ENCODE measurements at regions not wholly inside any gene's neighbourhood (a gene's known extent, or its start where the extent isn't known, plus 50 kb on each side); places are given as distances from the start of the nearest gene placed in this dataset.

DNA sequence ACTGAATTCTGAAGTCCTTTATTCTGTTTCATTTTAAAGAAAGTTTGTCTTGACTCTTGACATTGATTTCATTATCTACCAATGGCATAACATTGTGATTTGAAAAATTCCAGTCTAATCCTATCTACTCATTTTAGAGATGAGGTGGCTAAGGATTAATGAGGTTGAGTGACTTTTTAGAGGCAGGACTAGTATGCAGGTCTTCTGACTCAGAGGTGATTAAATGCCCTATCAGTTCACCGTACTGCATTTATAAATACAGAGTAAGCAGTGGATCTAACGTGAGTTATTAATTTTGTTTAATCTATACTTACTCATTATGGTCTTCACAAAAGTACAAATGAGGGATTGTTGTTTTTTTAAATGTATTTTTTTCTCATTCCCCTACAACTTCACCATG lies 277.6 kb downstream of the PTBP2 start:
- DNase-seq, result no peak

DNA sequence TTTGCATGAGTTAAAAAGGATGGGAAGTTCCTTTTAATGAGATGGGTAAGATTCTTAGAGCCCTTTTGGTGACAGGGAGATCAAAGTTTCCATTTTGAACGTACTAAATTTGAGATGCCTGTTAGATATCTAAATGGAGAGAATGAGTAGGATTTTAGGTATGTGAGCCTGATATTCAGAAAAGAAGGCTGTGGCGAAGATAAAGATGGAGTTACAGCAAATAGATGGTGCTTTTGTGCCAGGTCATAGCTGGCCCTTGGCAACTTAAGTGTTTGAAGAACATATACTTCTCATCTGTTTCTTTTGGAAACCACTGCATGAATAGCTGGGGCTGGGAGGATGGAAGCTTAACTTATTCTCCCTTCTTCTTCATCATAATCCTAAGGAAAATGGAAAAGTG lies 282.5 kb downstream of the PTBP2 start:
- no peak for DNase-seq

DNA sequence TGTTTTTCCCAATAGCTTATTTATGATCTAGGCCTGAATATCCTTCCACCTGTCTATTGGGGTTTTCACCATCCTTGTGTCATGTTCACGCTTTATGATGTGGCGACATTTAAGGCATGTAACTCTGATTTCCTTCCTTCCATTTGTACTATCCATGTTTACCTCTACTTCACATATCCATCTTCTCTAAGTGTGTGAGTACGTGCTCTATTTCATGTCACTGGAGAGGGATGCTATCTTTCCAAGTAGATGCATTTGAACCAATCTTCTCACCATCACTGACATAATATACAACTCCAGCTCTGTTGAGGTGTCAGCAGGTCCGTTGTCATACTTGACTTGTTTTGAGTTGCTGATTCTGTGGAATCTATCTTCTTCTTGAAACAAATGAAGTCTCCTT lies 283.2 kb downstream of the PTBP2 start:
- DNase-seq, result no peak

DNA sequence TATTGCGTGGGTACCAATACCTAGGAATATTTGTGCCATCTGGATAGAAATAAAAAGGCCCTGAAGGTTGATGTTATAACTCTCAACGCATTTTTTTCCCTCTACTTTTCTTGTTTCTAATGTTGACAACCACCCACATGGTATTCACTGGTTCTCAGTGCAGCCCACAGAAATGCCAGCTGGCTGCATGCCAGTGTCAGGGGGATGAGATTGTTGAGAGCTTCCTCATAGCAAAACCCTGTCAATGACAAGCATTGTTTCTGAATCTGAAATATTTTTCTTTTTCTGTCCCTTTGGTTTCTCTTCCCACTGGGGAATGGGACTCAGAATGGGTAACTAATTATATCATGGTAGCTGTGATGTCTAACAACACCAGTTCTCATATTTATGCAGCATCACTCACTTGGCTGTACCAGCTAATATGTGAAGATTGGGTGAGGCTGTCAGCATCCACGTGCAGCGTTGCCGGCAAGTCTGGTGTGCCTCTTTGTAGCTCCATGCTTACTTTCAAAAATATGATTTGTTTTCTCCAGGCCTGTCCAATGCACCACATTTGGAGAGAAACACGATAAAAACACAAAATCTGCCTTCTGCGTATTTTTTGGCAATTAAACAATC lies 284.6 kb downstream of the PTBP2 start:
- DNase-seq, result peak; percentile 3

DNA sequence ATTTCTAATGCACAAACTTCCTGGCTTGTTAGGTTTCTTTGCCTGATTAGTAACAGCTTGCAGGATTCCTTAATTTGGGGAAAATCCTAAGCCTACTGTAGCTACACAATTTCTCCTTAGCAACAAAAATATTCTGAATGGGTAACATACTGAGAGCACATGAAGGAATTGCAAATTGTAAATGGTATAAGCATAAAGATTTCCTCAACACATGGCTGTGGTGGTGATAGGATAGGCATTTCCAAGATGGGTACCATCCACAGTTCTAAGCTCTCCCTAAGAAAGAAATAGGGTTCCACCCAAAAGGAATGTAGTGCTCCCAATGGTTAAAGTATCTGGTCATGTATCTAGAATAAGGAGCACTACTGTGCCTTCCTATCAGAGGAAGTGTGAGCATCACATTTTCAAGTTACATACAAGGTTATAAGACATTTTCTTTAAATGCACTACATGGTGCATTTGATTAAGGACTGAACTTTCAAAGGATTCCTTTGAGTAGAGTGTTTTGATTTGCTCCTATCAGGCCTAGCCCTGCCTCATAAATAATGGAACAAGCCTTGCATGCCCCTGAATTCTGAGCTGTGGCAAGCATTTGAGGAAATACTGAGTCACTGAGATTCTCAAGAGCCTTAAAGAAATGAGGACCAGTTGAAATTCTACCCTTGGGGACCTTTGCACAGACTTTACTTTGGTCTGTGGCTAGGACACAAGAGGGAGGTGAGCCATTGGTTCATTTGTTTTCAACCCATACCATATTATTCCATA lies 286.4 kb downstream of the PTBP2 start:
- DNase-seq, result no peak

DNA sequence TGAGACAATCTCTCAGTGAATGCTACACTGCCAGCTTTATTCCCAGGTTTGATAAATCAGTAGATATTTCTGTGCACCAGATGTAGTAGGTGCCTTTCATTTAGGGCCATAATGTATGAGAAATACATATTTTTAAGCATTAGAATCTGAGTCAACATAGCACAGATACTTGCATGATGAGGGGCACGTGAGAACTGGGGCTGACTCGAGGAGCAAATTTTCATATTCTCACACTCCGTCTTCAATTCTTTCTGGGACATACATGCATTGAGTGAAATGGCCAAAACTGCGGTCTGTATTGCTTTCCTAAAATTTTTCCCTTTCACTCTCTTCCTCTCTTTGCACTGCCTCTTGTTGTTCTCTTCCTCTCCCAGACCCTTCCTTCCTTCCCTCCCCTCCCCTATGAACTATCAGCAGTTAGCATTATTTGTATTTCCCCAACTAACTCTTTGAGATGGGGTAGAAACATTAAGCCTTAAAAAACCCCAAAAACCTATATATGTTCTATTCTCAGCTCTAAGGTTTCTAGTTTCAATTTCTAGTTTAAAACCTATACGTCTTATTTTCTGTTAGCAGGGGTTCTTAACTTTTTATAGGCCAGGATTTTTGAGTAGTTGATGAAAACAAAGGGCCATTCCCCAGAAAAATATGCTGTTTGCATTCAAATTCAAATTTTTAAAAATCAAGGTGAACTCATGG lies 289.1 kb downstream of the PTBP2 start:
- DNase-seq, result no peak

DNA sequence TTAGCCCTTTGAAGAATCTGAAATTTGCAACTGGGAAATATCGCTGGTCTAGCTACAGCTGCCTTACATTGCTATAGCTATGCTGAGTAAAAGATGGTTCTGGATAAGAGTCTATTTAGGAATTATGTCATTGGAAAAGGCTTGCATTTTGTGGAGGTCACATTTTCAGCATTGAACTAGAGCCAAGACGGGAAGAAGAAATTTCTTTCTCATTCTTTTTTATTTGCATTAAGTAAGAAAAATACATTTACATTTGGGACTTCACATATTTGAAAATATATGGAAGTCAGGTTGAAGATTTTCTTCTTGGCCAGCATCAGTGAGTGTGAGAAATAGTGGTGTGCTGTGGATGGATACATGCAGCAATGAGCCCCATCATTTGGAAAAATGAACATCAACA lies 291.6 kb downstream of the PTBP2 start:
- DNase-seq, result no peak

DNA sequence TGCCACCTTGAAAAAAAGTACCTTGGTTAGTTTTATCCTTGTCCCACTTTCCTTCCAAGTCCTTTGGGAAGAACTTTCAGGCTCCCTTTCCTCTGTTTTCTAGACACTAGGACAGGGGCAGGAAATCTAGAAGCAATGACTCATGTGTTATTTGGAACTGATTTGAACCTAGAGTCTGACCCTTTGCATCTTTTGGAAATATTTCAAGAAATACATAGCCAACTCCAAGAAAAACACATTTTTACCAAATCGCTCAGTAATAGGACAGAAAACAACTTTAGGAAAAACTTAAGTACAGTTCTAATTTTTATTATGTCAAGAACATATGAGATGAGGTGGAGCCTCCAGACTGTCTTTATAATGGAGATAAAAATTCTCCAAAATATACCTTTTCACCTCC lies 292.4 kb downstream of the PTBP2 start:
- no peak for DNase-seq

DNA sequence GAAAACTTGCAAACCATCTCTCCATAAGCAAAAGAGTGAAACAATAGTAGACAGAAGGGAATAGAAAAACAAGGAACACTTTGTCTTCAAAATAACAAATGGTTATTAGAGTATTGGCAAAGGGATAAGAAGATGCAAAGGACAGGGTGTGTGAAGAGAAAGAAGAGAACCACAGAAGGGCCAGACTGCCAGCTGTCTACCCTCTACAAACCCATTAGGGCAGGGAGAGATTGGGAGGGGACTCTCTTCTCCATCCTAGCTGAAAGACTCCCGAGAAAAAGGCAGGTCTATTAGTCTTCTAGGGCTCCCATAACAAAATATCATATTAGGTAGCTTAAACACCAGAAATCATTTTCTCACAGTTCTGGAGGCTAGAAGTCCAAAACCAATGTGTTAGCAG lies 292.8 kb downstream of the PTBP2 start:
- DNase-seq, result no peak

DNA sequence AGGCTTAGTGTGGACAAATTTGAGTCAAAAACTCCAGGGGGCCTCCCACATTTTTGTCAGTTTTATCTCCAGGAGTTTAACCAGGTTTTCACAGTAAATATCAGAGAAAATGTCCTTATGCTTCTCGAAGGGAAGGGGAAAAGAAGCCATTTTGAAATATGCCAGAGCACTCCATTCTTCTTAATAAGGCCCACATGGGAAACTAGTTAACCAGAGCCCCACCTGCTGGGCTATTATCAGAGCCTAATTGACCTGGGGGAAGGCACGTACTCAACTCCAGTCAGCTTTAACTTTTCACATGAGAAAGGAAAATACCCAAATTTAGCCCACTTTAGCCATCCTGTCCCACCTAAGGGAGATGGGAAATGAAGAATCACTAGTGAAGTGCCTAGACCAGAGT lies 296.3 kb downstream of the PTBP2 start:
- no peak for DNase-seq
